ENCODE measurements at regions not wholly inside any gene's neighbourhood (a gene's known extent, or its start where the extent isn't known, plus 50 kb on each side); places are given as distances from the start of the nearest gene placed in this dataset.
"Not testable (repeated sequence)": the region's sequence is repeated elsewhere in the genome, so short reads cannot be mapped to it uniquely, and the experiment has no call there.

GRCh38 chr7:12929476-12930140 lies 242.2 kb downstream of the ARL4A start:
- in situ Hi-C loops (cut with HindIII; ENCODE audit: low sequenced_read_pairs), result no loop called here

- in situ Hi-C loops (cut with HindIII; ENCODE audit: low sequenced_read_pairs), result no loop called here
These were observed 243.1 kb downstream of the ARL4A start for GRCh38 chr7:12930534-12930933.

GRCh38 chr7:12931465-12931864 lies 244.0 kb downstream of the ARL4A start:
- in situ Hi-C loops (cut with HindIII; ENCODE audit: low sequenced_read_pairs), result not testable (repeated sequence)

- in situ Hi-C loops (cut with HindIII; ENCODE audit: low sequenced_read_pairs), result no loop called here
These were observed 252.3 kb downstream of the ARL4A start for GRCh38 chr7:12939694-12940093.

- in situ Hi-C loops (cut with HindIII; ENCODE audit: low sequenced_read_pairs), result no loop called here
These were observed 254.1 kb downstream of the ARL4A start for GRCh38 chr7:12941512-12941911.

- in situ Hi-C loops (cut with HindIII; ENCODE audit: low sequenced_read_pairs), result no loop called here
These were observed 255.2 kb downstream of the ARL4A start for GRCh38 chr7:12942609-12943008.

- in situ Hi-C loops (cut with HindIII; ENCODE audit: low sequenced_read_pairs), result no loop called here
These were observed 256.3 kb downstream of the ARL4A start for GRCh38 chr7:12943781-12944180.

- in situ Hi-C loops (cut with HindIII; ENCODE audit: low sequenced_read_pairs), result no loop called here
These were observed 258.5 kb downstream of the ARL4A start for GRCh38 chr7:12945901-12946300.

GRCh38 chr7:12947465-12947864 lies 260.0 kb downstream of the ARL4A start:
- in situ Hi-C loops (cut with HindIII; ENCODE audit: low sequenced_read_pairs), result no loop called here

- in situ Hi-C loops (cut with HindIII; ENCODE audit: low sequenced_read_pairs), result no loop called here
These were observed 261.9 kb downstream of the ARL4A start for GRCh38 chr7:12949060-12949931.

- in situ Hi-C loops (cut with HindIII; ENCODE audit: low sequenced_read_pairs), result no loop called here
These were observed 264.0 kb downstream of the ARL4A start for GRCh38 chr7:12951397-12951801.

- in situ Hi-C loops (cut with HindIII; ENCODE audit: low sequenced_read_pairs), result no loop called here
These were observed 267.1 kb downstream of the ARL4A start for GRCh38 chr7:12954380-12955033.

- in situ Hi-C loops (cut with HindIII; ENCODE audit: low sequenced_read_pairs), result no loop called here
These were observed 270.1 kb downstream of the ARL4A start for GRCh38 chr7:12957487-12957886.

GRCh38 chr7:12961910-12962480 lies 274.6 kb downstream of the ARL4A start:
- in situ Hi-C loops (cut with HindIII; ENCODE audit: low sequenced_read_pairs), result no loop called here

GRCh38 chr7:12963435-12963834 lies 276.0 kb downstream of the ARL4A start:
- in situ Hi-C loops (cut with HindIII; ENCODE audit: low sequenced_read_pairs), result no loop called here

GRCh38 chr7:12964836-12965235 lies 277.4 kb downstream of the ARL4A start:
- in situ Hi-C loops (cut with HindIII; ENCODE audit: low sequenced_read_pairs), result no loop called here

GRCh38 chr7:12965767-12966166 lies 278.3 kb downstream of the ARL4A start:
- in situ Hi-C loops (cut with HindIII; ENCODE audit: low sequenced_read_pairs), result no loop called here

- in situ Hi-C loops (cut with HindIII; ENCODE audit: low sequenced_read_pairs), result no loop called here
These were observed 279.9 kb downstream of the ARL4A start for GRCh38 chr7:12967322-12967721.

GRCh38 chr7:12968836-12969422 lies 281.5 kb downstream of the ARL4A start:
- in situ Hi-C loops (cut with HindIII; ENCODE audit: low sequenced_read_pairs), result no loop called here

- in situ Hi-C loops (cut with HindIII; ENCODE audit: low sequenced_read_pairs), result no loop called here
These were observed 283.2 kb downstream of the ARL4A start for GRCh38 chr7:12970626-12971025.

Measured in endothelial cell of hepatic sinusoid (primary cell).